Kidney (tissue), 13 donors: ENCODE measurements at regions not wholly inside any gene's neighbourhood (a gene's known extent, or its start where the extent isn't known, plus 50 kb on each side); places are given as distances from the start of the nearest gene placed in this dataset.

Source experiments
- DNase-seq, 5 donors: peaks; one replicate each; pipeline ENCODE4 v3.0.0-alpha.2; 2013 to 2020
- FAIRE-seq: peaks from 2 replicates; lab custom pipeline; 2012; peaks lifted over from hg19 to GRCh38; lab: Jason Lieb, UNC
- H3K27ac ChIP-seq, 2 donors: one replicate each; pipeline ENCODE4 v1.7.0; 2013; ENCODE audit warnings: low read depth in 2 of 2, low read length in 2 of 2, inconsistent platforms in 1 of 2
- H3K27me3 ChIP-seq: one replicate; pipeline ENCODE4 v1.7.1; 2013; ENCODE audit warnings: low read length, inconsistent platforms; ENCODE audit not compliant: control insufficient read depth, insufficient read depth
- H3K36me3 ChIP-seq, 3 donors: one replicate each; pipeline versions ENCODE4 v1.7.0 to v1.7.1; 2013; ENCODE audit warnings: low read length in 3 of 3, control low read depth in 1 of 3, inconsistent platforms in 1 of 3; ENCODE audit not compliant: insufficient read depth in 3 of 3, control insufficient read depth in 2 of 3
- H3K4me1 ChIP-seq, 3 donors: one replicate each; pipeline versions ENCODE4 v1.7.0 to v1.7.1; 2013; ENCODE audit warnings: low read length in 3 of 3, inconsistent platforms in 1 of 3, low read depth in 1 of 3; ENCODE audit not compliant: control insufficient read depth in 2 of 3, insufficient read depth in 2 of 3
- H3K4me3 ChIP-seq, 3 donors: one replicate each; pipeline versions ENCODE4 v1.7.0 to v1.8.1; 2013; ENCODE audit warnings: low read length in 3 of 3, control low read depth in 1 of 3, inconsistent platforms in 1 of 3
- H3K9ac ChIP-seq, 3 donors: one replicate each; pipeline versions ENCODE4 v1.7.0 to v1.7.1; 2013; ENCODE audit warnings: low read length in 3 of 3, control low read depth in 1 of 3, inconsistent platforms in 1 of 3
- H3K9me3 ChIP-seq, 3 donors: one replicate each; pipeline versions ENCODE4 v1.7.0 to v1.7.1; 2013; ENCODE audit warnings: low read length in 3 of 3, control low read depth in 1 of 3, inconsistent platforms in 1 of 3; ENCODE audit not compliant: control insufficient read depth in 2 of 3, insufficient read depth in 1 of 3
- intact Hi-C: fragments of 100-400 bp; cut with DNase I; formaldehyde crosslinking; loops from one replicate; pipeline ENCODE4 v1.11.1; 2022
- TF ChIP-seq, protein P1 (sequence below): IDR thresholded peaks from 3 replicates; pipeline ENCODE4 v1.5.1; 2012; ENCODE audit warnings: mild to moderate bottlenecking, moderate library complexity, borderline replicate concordance; ENCODE audit not compliant: insufficient read depth; ENCODE audit errors: extremely low read depth
- donor health status: control.
- donor health status: control.
- donor health status: control.
- donor health status: control.
- donor health status: control.
- donor health status: DM: yes; HTN: yes; CAD: no.
- donor health status: Normal renal cell carcinoma (clear cell type).

GRCh38 chr3:178152988-178153387 is 383.2 kb upstream of the KCNMB2 start:
- no peak overlapping the region for H3K27ac ChIP-seq
- H3K9ac ChIP-seq: no peak overlapping the region
- DNase-seq (no peak), FAIRE-seq (no peak)
- H3K27me3 ChIP-seq: no peaks in the 10 kb centered on the region
- H3K4me3 ChIP-seq: no peak overlapping the region
- H3K36me3 ChIP-seq: no peaks in the 10 kb centered on the region
- intact Hi-C loops: no loop called here
- no peaks in the 10 kb centered on the region for H3K9me3 ChIP-seq
- TF ChIP-seq, protein P1, sequence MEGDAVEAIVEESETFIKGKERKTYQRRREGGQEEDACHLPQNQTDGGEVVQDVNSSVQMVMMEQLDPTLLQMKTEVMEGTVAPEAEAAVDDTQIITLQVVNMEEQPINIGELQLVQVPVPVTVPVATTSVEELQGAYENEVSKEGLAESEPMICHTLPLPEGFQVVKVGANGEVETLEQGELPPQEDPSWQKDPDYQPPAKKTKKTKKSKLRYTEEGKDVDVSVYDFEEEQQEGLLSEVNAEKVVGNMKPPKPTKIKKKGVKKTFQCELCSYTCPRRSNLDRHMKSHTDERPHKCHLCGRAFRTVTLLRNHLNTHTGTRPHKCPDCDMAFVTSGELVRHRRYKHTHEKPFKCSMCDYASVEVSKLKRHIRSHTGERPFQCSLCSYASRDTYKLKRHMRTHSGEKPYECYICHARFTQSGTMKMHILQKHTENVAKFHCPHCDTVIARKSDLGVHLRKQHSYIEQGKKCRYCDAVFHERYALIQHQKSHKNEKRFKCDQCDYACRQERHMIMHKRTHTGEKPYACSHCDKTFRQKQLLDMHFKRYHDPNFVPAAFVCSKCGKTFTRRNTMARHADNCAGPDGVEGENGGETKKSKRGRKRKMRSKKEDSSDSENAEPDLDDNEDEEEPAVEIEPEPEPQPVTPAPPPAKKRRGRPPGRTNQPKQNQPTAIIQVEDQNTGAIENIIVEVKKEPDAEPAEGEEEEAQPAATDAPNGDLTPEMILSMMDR: no peak
- H3K4me1 ChIP-seq: no peaks in the 10 kb centered on the region

- intact Hi-C loops: no loop called here
- H3K9me3 ChIP-seq: no peaks in the 10 kb centered on the region
- no peak overlapping the region for H3K4me3 ChIP-seq
- H3K27ac ChIP-seq: no peak overlapping the region
- H3K27me3 ChIP-seq: no peaks in the 10 kb centered on the region
- TF ChIP-seq, protein P1: no peak
- H3K36me3 ChIP-seq: no peaks in the 10 kb centered on the region
- H3K4me1 ChIP-seq: no peaks in the 10 kb centered on the region
- H3K9ac ChIP-seq: no peak overlapping the region
- no peak for FAIRE-seq
- peak in 4 of 5 donors; percentile 29 to 59 (median 38) for DNase-seq
Measured at GRCh38 chr3:178155521-178155920, 380.7 kb upstream of the KCNMB2 start.

- no peaks in the 10 kb centered on the region for H3K9me3 ChIP-seq
- no peaks in the 10 kb centered on the region for H3K36me3 ChIP-seq
- FAIRE-seq (no peak), DNase-seq (peak in 1 of 5 donors; percentile 8)
- TF ChIP-seq, protein P1: no peak
- no peak overlapping the region for H3K4me3 ChIP-seq
- intact Hi-C loops: no loop called here
- H3K27ac ChIP-seq: no peak overlapping the region
- no peaks in the 10 kb centered on the region for H3K4me1 ChIP-seq
- no peak overlapping the region for H3K9ac ChIP-seq
- no peaks in the 10 kb centered on the region for H3K27me3 ChIP-seq
Measured at GRCh38 chr3:178156301-178156700, 379.9 kb upstream of the KCNMB2 start.

DNA sequence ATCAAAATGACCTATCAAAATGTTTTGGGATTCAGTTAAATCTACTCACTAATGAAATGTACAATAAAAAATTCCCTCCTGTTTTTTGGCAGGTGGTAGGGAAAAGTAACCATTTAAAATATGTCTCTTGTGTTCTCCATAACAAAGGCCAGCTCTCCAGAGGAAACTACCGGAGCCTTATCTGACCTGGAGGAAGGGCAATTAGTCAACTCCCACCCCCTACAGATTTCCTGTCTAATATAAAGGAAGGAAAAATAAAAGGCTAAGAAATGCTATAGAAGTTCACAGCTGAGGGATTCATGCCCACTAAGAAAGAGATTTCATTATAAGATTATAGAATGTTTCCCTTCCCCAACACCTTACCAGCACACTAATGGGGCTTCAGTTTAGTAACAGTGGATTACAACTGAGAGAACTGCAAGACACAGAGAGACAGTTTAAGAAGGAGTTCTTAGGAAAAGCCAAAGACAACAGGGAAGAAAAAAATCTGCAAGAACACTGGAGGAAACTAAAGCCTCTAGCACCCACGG is 376.5 kb upstream of the KCNMB2 start:
- intact Hi-C loops: no loop called here
- Histone ChIP-seq H3K4me1 (no peaks in the 10 kb centered on the region), H3K9me3 (no peaks in the 10 kb centered on the region), H3K27me3 (no peaks in the 10 kb centered on the region), H3K4me3 (no peak overlapping the region), H3K27ac (no peak overlapping the region), H3K36me3 (no peaks in the 10 kb centered on the region), H3K9ac (no peak overlapping the region)
- DNase-seq: no peak
- TF ChIP-seq, protein P1: no peak
- no peak for FAIRE-seq
